GM12892 (cell line): ENCODE measurements at regions not wholly inside any gene's neighbourhood (a gene's known extent, or its start where the extent isn't known, plus 50 kb on each side); places are given as distances from the start of the nearest gene placed in this dataset.

Experiments used
- POLR2A ChIP-seq: IDR thresholded peaks from 2 replicates; pipeline ENCODE4 v1.6.1; 2011; ENCODE audit warnings: low read depth, low read length, control low read depth
- POLR2AphosphoS5 ChIP-seq: IDR thresholded peaks from 2 replicates; pipeline ENCODE4 v1.6.1; 2011; ENCODE audit warnings: low read depth, low read length, control low read depth

DNA sequence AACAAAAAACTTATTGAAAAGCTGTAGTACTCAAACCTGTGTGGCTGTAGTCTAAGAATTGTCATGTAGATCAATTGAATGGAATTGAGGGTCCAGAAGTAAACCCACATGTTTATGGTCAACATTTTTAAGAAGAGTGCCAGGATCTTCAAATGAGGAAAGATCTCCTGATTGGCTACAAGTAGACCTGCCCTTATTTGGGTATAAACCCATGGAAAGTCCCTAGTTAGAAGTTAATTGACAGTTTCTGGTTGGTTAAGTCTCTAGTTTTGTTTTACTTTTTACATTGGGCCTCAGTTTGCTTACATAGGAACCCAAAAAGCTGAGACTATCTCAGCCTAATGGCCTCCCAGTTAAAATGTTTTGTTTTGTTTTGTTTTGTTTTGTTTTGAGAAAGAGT lies 91.9 kb upstream of the RESF1 start:
- TF ChIP-seq POLR2AphosphoS5 (no peak), POLR2A (no peak)
